Coronary artery (tissue), 2 donors: ENCODE measurements at regions not wholly inside any gene's neighbourhood (a gene's known extent, or its start where the extent isn't known, plus 50 kb on each side); places are given as distances from the start of the nearest gene placed in this dataset.
A peak's percentile ranks its signal among the peaks of the same experiment; 100 is the strongest.

Source experiments
- DNase-seq: peaks from one replicate; pipeline ENCODE4 v3.0.0-alpha.2; 2017; ENCODE audit warnings: low spot score
- H3K27ac ChIP-seq, 2 donors: fragments of 200-600 bp; sonication (generic); one replicate each; pipeline ENCODE4 v1.5.1; 2016 to 2019
- H3K4me3 ChIP-seq: fragments of 200-600 bp; sonication (generic); 2 replicates; pipeline ENCODE4 v1.5.1; 2016; ENCODE audit warnings: mild to moderate bottlenecking, moderate library complexity
- TF ChIP-seq, protein P1 (sequence below): fragments of 200-600 bp; sonication (generic); IDR thresholded peaks from one replicate; pipeline ENCODE4 v1.5.1; 2019; ENCODE audit warnings: antibody characterized with exemption

- TF ChIP-seq, protein P1, sequence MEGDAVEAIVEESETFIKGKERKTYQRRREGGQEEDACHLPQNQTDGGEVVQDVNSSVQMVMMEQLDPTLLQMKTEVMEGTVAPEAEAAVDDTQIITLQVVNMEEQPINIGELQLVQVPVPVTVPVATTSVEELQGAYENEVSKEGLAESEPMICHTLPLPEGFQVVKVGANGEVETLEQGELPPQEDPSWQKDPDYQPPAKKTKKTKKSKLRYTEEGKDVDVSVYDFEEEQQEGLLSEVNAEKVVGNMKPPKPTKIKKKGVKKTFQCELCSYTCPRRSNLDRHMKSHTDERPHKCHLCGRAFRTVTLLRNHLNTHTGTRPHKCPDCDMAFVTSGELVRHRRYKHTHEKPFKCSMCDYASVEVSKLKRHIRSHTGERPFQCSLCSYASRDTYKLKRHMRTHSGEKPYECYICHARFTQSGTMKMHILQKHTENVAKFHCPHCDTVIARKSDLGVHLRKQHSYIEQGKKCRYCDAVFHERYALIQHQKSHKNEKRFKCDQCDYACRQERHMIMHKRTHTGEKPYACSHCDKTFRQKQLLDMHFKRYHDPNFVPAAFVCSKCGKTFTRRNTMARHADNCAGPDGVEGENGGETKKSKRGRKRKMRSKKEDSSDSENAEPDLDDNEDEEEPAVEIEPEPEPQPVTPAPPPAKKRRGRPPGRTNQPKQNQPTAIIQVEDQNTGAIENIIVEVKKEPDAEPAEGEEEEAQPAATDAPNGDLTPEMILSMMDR: peak; percentile 34
- no peak overlapping the region for H3K27ac ChIP-seq
- no peak overlapping the region for H3K4me3 ChIP-seq
- no peak for DNase-seq
Observed at GRCh38 chr16:73565263-73565662, 517.3 kb upstream of the ZFHX3 start.

DNA sequence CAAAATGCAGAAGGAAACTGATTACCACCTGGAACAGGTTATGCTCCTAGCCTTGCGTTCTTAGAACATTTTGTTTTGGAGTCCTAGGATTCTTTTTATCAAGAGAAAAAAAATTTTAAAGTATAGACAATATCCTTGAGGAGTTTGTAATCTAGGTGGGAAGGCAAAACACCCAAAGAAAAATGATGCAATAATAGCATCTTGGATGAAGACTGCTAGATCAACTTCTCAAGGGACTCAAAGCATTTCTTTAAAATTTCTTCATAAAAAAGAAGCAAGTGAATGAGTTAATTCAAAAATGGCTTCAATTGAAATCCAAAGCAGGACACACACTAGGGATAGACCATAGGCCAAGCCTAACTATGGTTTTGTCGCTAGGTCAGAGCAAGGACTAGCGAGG is 515.8 kb upstream of the ZFHX3 start:
- TF ChIP-seq, protein P1: no peak
- no peak for DNase-seq
- H3K4me3 ChIP-seq: no peak overlapping the region
- H3K27ac ChIP-seq: no peak overlapping the region

DNA sequence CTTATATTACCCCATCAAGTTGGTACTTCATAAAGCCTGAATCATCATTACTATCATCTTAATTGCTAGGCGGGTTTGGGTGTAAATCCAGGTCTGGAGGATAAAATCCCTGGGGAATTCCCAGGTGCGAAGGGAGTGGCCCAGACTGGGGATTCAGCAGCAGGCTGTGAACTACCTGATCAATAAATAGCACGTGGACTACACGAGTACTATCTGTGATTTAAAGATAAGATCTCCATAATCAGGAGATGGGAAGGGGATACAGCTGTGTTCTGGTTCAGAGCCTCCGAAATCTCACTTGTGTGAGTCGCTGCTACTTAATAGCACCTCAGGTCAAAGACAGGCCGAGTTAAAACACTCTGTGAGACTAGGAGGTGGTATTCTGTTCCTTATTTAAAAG is 512.6 kb upstream of the ZFHX3 start:
- no peak overlapping the region for H3K27ac ChIP-seq
- TF ChIP-seq, protein P1: no peak
- no peak overlapping the region for H3K4me3 ChIP-seq
- no peak for DNase-seq

DNA sequence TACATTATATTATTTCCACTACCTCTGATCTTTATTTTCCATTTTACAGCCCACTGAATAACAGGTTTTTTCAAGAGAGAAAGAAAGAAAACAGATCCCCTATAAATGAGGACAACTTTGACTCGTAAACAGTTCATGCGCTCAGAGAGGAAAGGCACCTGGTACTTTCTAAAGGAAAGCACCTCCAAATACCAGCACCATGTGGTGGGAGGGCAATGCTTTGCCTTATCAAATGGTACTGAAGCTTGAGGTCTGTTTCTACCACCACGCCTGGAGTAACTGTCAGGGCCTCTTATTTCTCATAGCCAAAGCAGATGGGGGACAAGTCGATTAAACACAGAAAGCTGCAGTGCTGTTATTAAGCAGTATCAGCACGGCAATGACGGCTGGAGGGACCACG is 510.3 kb upstream of the ZFHX3 start:
- Histone ChIP-seq H3K27ac (no peak overlapping the region), H3K4me3 (no peak overlapping the region)
- TF ChIP-seq, protein P1: no peak
- no peak for DNase-seq

GRCh38 chr16:73553941-73554660 is 506.2 kb upstream of the ZFHX3 start:
- TF ChIP-seq, protein P1: no peak
- Histone ChIP-seq H3K27ac (no peak overlapping the region), H3K4me3 (no peak overlapping the region)
- DNase-seq: no peak

- Histone ChIP-seq H3K4me3 (no peak overlapping the region), H3K27ac (no peak overlapping the region)
- DNase-seq: no peak
- TF ChIP-seq, protein P1: no peak
Observed at GRCh38 chr16:73549984-73550631, 502.2 kb upstream of the ZFHX3 start.
